ENCODE measurements at regions not wholly inside any gene's neighbourhood (a gene's known extent, or its start where the extent isn't known, plus 50 kb on each side); places are given as distances from the start of the nearest gene placed in this dataset.

DNA sequence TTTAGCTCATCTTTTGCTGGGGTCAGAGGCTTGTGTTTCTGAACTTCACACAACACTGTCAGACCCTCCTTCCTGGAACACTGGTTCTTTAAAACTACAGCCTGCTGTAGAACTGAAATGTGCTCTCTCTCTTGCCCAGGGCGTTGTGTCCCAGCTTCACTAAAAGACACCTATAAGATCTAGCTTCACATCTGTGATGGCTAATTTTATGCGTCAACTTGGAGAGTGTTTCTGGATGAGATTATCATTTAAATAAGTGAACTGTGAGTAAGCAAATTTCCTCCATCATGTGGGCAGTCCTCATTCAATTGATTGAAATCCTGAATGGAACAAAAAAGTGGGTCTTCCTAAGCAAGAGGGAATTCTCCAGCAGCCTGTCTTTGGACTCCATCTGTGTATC, 140.3 kb downstream of the OSR1 start:
- CTCF ChIA-PET: no interaction called here
- POLR2A ChIA-PET: no interaction called here
- no peak overlapping the region for H3K4me2 ChIP-seq (ENCODE audit: insufficient read depth, low read length)

More for the DNA sequence above, 140.3 kb downstream of the OSR1 start:
- intact Hi-C loops (cut with micrococcal nuclease) (no loop called here), dilution Hi-C loops (cut with MboI; ENCODE audit: extremely low pct_ligation_motif_present, low sequenced_read_pairs) (no loop called here)
- no TSS peak for BruUV-seq (replicated peaks)
- no peaks in the 10 kb centered on the region for H4K20me1 ChIP-seq (replicated peaks; ENCODE audit: control insufficient read depth, extremely low read depth, insufficient read depth, low read length)
- H3K27ac ChIP-seq (ENCODE audit: insufficient read depth, low read depth, low read length): no peak overlapping the region
- no peaks in the 10 kb centered on the region for H3K4me1 ChIP-seq (ENCODE audit: control insufficient read depth, extremely low read depth, insufficient read depth, low read length)
- no peak overlapping the region for H2AFZ ChIP-seq (ENCODE audit: low read depth, low read length)
- DNase-seq (ENCODE audit: low read depth, low spot score) (no peak), FAIRE-seq (no peak)
- H3K79me2 ChIP-seq (ENCODE audit: control insufficient read depth, insufficient read depth, low read length): no peaks in the 10 kb centered on the region
- TF ChIP-seq GATA2 (IDR thresholded peaks at IDR 0.05; ENCODE audit: insufficient read depth, insufficient read length, low read depth, low read length): no peak
- no peak for TF ChIP-seq POLR2A (IDR thresholded peaks at IDR 0.05; ENCODE audit: low read depth, low read length)
- no peak for TF ChIP-seq MAX (IDR thresholded peaks at IDR 0.05; ENCODE audit: insufficient read depth, insufficient read length)
- no peak for TF ChIP-seq MYC (IDR thresholded peaks at IDR 0.05; ENCODE audit: low read depth, low read length)
- no peak for TF ChIP-seq FOS (IDR thresholded peaks at IDR 0.05; ENCODE audit: borderline replicate concordance, insufficient read depth, low read length)
- TF ChIP-seq JUN (IDR thresholded peaks at IDR 0.05; ENCODE audit: borderline replicate concordance, insufficient read depth, insufficient read length, low read depth): no peak
- TF ChIP-seq POLR2AphosphoS5 (IDR thresholded peaks at IDR 0.05; ENCODE audit: insufficient read depth, low read depth, low read length): no peak
- TF ChIP-seq, protein P1, sequence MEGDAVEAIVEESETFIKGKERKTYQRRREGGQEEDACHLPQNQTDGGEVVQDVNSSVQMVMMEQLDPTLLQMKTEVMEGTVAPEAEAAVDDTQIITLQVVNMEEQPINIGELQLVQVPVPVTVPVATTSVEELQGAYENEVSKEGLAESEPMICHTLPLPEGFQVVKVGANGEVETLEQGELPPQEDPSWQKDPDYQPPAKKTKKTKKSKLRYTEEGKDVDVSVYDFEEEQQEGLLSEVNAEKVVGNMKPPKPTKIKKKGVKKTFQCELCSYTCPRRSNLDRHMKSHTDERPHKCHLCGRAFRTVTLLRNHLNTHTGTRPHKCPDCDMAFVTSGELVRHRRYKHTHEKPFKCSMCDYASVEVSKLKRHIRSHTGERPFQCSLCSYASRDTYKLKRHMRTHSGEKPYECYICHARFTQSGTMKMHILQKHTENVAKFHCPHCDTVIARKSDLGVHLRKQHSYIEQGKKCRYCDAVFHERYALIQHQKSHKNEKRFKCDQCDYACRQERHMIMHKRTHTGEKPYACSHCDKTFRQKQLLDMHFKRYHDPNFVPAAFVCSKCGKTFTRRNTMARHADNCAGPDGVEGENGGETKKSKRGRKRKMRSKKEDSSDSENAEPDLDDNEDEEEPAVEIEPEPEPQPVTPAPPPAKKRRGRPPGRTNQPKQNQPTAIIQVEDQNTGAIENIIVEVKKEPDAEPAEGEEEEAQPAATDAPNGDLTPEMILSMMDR (IDR thresholded peaks at IDR 0.05; ENCODE audit: extremely low read depth in 1 of 2, insufficient read depth in 1 of 2, low read depth in 1 of 2, low read length in 2 of 2): no peak
- TF ChIP-seq EZH2 (IDR thresholded peaks at IDR 0.05; ENCODE audit: borderline replicate concordance, low read depth, low read length, severe bottlenecking): no peak
- H3K27me3 ChIP-seq (ENCODE audit: control insufficient read depth in 2 of 2, insufficient read depth in 2 of 2, low read length in 2 of 2): no peaks in the 10 kb centered on the region
- no peak overlapping the region for H3K9ac ChIP-seq (replicated peaks; ENCODE audit: extremely low read depth, insufficient read depth, low read length)
- no peaks in the 10 kb centered on the region for H3K9me1 ChIP-seq (replicated peaks; ENCODE audit: control insufficient read depth, extremely low read depth, insufficient read depth, low read length)
- H3K4me3 ChIP-seq (replicated peaks in 1 of 3; ENCODE audit: insufficient read depth in 1 of 3, low read depth in 1 of 3, low read length in 3 of 3): no peak overlapping the region
- no peaks in the 10 kb centered on the region for H3K9me3 ChIP-seq (replicated peaks; ENCODE audit: control insufficient read depth, insufficient read depth, low read length)
- no peaks in the 10 kb centered on the region for H3K36me3 ChIP-seq (ENCODE audit: control insufficient read depth in 2 of 2, extremely low read depth in 1 of 2, insufficient read depth in 2 of 2, low read length in 2 of 2)

All from endothelial cell of umbilical vein (primary cell).